CD14-positive monocyte (primary cell): ENCODE measurements at regions not wholly inside any gene's neighbourhood (a gene's known extent, or its start where the extent isn't known, plus 50 kb on each side); places are given as distances from the start of the nearest gene placed in this dataset.

Experiments
- DNase-seq, 3 donors: peaks; one replicate each; pipeline ENCODE4 v3.0.0-alpha.2; 2011 to 2022
- H2AFZ ChIP-seq: 2 replicates; pipeline ENCODE4 v1.6.0; 2012; ENCODE audit warnings: mild to moderate bottlenecking, low read depth, low read length, inconsistent platforms; ENCODE audit not compliant: insufficient read depth, poor library complexity, severe bottlenecking
- H3K27ac ChIP-seq, 2 donors: 1 replicate in 1 of 2; 2 replicates in 1 of 2; pipeline ENCODE4 v1.5.1; 2012 to 2013; ENCODE audit warnings: low read length in 2 of 2, control low read depth in 1 of 2, inconsistent platforms in 1 of 2, low read depth in 1 of 2, mild to moderate bottlenecking in 1 of 2
- H3K27me3 ChIP-seq, 2 donors: one replicate each; pipeline versions ENCODE4 v1.6.0 to v1.6.1; 2011 to 2013; ENCODE audit warnings: low read length in 2 of 2; ENCODE audit not compliant: control insufficient read depth in 2 of 2, insufficient read depth in 2 of 2
- H3K36me3 ChIP-seq, 2 donors: replicated peaks in 1 of 2; 1 replicate in 1 of 2; 2 replicates in 1 of 2; pipeline versions ENCODE4 v1.5.1 to v1.6.1; 2012 to 2013; ENCODE audit warnings: low read length in 2 of 2, control low read depth in 1 of 2, inconsistent platforms in 1 of 2, mild to moderate bottlenecking in 1 of 2; ENCODE audit not compliant: insufficient read depth in 2 of 2, control insufficient read depth in 1 of 2
- H3K4me1 ChIP-seq, 2 donors: 1 replicate in 1 of 2; 2 replicates in 1 of 2; pipeline versions ENCODE4 v1.5.1 to v1.6.1; 2012 to 2013; ENCODE audit warnings: low read length in 2 of 2, control low read depth in 1 of 2, inconsistent platforms in 1 of 2, mild to moderate bottlenecking in 1 of 2, moderate library complexity in 1 of 2; ENCODE audit not compliant: insufficient read depth in 2 of 2, control insufficient read depth in 1 of 2
- H3K4me2 ChIP-seq: replicated peaks from 2 replicates; pipeline ENCODE3; 2012; ENCODE audit warnings: low read length, moderate library complexity, mild to moderate bottlenecking; ENCODE audit not compliant: poor library complexity, severe bottlenecking; ENCODE audit errors: extremely low read depth
- H3K4me3 ChIP-seq, 3 experiments: fragments of 200-600 bp in 1 of 3; sonication (generic) in 1 of 3; replicated peaks in 1 of 3; 1 replicate in 2 of 3; 2 replicates in 1 of 3; pipeline ENCODE4 v1.5.1; 2011 to 2013; ENCODE audit warnings: low read length in 3 of 3, mild to moderate bottlenecking in 3 of 3, control low read depth in 2 of 3, low read depth in 2 of 3, inconsistent platforms in 1 of 3, moderate library complexity in 1 of 3
- H3K79me2 ChIP-seq: 2 replicates; pipeline ENCODE4 v1.6.0; 2012; ENCODE audit warnings: mild to moderate bottlenecking, control low read depth, inconsistent platforms, low read length, moderate library complexity; ENCODE audit not compliant: insufficient read depth
- H3K9ac ChIP-seq: 2 replicates; pipeline ENCODE4 v1.6.0; 2017; ENCODE audit warnings: low read length, mild to moderate bottlenecking; ENCODE audit not compliant: insufficient read depth, poor library complexity, severe bottlenecking
- H3K9me3 ChIP-seq, 2 donors: replicated peaks in 1 of 2; 1 replicate in 1 of 2; 2 replicates in 1 of 2; pipeline versions ENCODE4 v1.5.1 to v1.6.1; 2012 to 2013; ENCODE audit warnings: low read length in 2 of 2, control low read depth in 1 of 2; ENCODE audit not compliant: control insufficient read depth in 1 of 2, insufficient read depth in 1 of 2
- H4K20me1 ChIP-seq: 2 replicates; pipeline ENCODE4 v1.6.0; 2012; ENCODE audit warnings: mild to moderate bottlenecking, low read length, control low read depth, moderate library complexity; ENCODE audit not compliant: insufficient read depth
- H3K27ac Mint-ChIP-seq, 7 donors: one replicate each; pipeline ENCODE4 v1.8.0; 2020; ENCODE audit warnings: mild to moderate bottlenecking in 7 of 7, mixed read lengths in 7 of 7, moderate library complexity in 6 of 7, inconsistent platforms in 2 of 7
- H3K27me3 Mint-ChIP-seq, 3 donors: one replicate each; pipeline ENCODE4 v1.8.0; 2021 to 2022; ENCODE audit warnings: low read depth in 3 of 3, mild to moderate bottlenecking in 3 of 3, mixed read lengths in 3 of 3, moderate library complexity in 3 of 3, inconsistent platforms in 1 of 3
- H3K36me3 Mint-ChIP-seq, 2 donors: one replicate each; pipeline ENCODE4 v1.8.0; 2020; ENCODE audit warnings: mixed read lengths in 2 of 2, inconsistent platforms in 1 of 2, mild to moderate bottlenecking in 1 of 2
- H3K4me1 Mint-ChIP-seq: one replicate; pipeline ENCODE4 v1.8.0; 2020; ENCODE audit warnings: mild to moderate bottlenecking, mixed read lengths
- H3K4me3 Mint-ChIP-seq, 2 donors: one replicate each; pipeline ENCODE4 v1.8.0; 2020; ENCODE audit warnings: mild to moderate bottlenecking in 2 of 2, mixed read lengths in 2 of 2, moderate library complexity in 1 of 2
- H3K9me3 Mint-ChIP-seq, 7 donors: one replicate each; pipeline ENCODE4 v1.8.0; 2020 to 2022; ENCODE audit warnings: mixed read lengths in 7 of 7, mild to moderate bottlenecking in 6 of 7, moderate library complexity in 6 of 7, inconsistent platforms in 2 of 7
- CTCF ChIP-seq: fragments of 200-600 bp; IDR thresholded peaks from one replicate; pipeline ENCODE4 v1.8.0; 2022; ENCODE audit warnings: antibody characterized with exemption, mild to moderate bottlenecking
- WGBS: methylation state at CpG from one replicate; pipeline ENCODE4 v1.1.5; 2013; ENCODE audit warnings: missing lambda C conversion rate; ENCODE audit not compliant: insufficient coverage; 5-methylcytosine and 5-hydroxymethylcytosine counted together
- intact Hi-C, 2 donors: fragments of 100-400 bp; cut with micrococcal nuclease; formaldehyde crosslinking; loops; one replicate each; pipeline versions ENCODE4 v1.15.0 to v1.15.1; 2023

- Mint-ChIP-seq H3K4me1 (no peaks in the 10 kb centered on the region), H3K27me3 (no peaks in the 10 kb centered on the region), H3K4me3 (no peak overlapping the region), H3K9me3 (peaks cover 0 to 6% (median 2%) of the 10 kb centered on the region in 7 donors), H3K36me3 (no peaks in the 10 kb centered on the region), H3K27ac (no peak overlapping the region)
- DNase-seq = no peak
- Histone ChIP-seq H3K27ac (no peak overlapping the region), H3K27me3 (no peaks in the 10 kb centered on the region), H3K4me3 (no peak overlapping the region), H2AFZ (no peak overlapping the region), H3K36me3 (no peaks in the 10 kb centered on the region), H4K20me1 (no peaks in the 10 kb centered on the region), H3K4me1 (no peaks in the 10 kb centered on the region), H3K9ac (no peak overlapping the region), H3K79me2 (no peaks in the 10 kb centered on the region), H3K4me2 (no peak overlapping the region), H3K9me3 (peaks cover 0 to 3% of the 10 kb centered on the region in 2 donors)
- intact Hi-C loops = no loop called here
- 89% methylated on average over 7 of the region's 7 CpGs for WGBS
- no peak for TF ChIP-seq CTCF
Measured at GRCh38 chr10:90352288-90352687, 505.6 kb downstream of the HTR7 start.

GRCh38 chr10:90354914-90355313, 502.9 kb downstream of the HTR7 start:
- H3K9ac ChIP-seq = no peak overlapping the region
- H3K4me2 ChIP-seq = no peak overlapping the region
- no peaks in the 10 kb centered on the region for H3K4me1 ChIP-seq
- no peak for TF ChIP-seq CTCF
- no peak overlapping the region for H3K27ac Mint-ChIP-seq
- no peaks in the 10 kb centered on the region for H3K4me1 Mint-ChIP-seq
- 84% methylated on average over 3 of the region's 4 CpGs for WGBS
- no peaks in the 10 kb centered on the region for H3K27me3 ChIP-seq
- no peak overlapping the region for H2AFZ ChIP-seq
- no peaks in the 10 kb centered on the region for H4K20me1 ChIP-seq
- intact Hi-C loops = no loop called here
- no peak overlapping the region for H3K27ac ChIP-seq
- H3K36me3 ChIP-seq = no peaks in the 10 kb centered on the region
- H3K36me3 Mint-ChIP-seq = no peaks in the 10 kb centered on the region
- no peak for DNase-seq
- no peak overlapping the region for H3K4me3 Mint-ChIP-seq
- no peaks in the 10 kb centered on the region for H3K27me3 Mint-ChIP-seq
- H3K4me3 ChIP-seq = no peak overlapping the region
- peaks cover 0 to 3% of the 10 kb centered on the region in 2 donors for H3K9me3 ChIP-seq
- H3K9me3 Mint-ChIP-seq = peaks cover 0 to 6% (median 3%) of the 10 kb centered on the region in 7 donors
- H3K79me2 ChIP-seq = no peaks in the 10 kb centered on the region
